WERI-Rb-1 (cell line): ENCODE measurements at regions not wholly inside any gene's neighbourhood (a gene's known extent, or its start where the extent isn't known, plus 50 kb on each side); places are given as distances from the start of the nearest gene placed in this dataset.

ENCODE experiments used
- DNase-seq: peaks from one replicate; pipeline ENCODE4 v3.0.0-alpha.2; 2020
- H3K27ac ChIP-seq: fragments of 250-450 bp; sonication (Bioruptor Pico); 2 replicates; pipeline ENCODE4 v1.5.1; 2020; ENCODE audit warnings: mild to moderate bottlenecking, moderate library complexity
- H3K27me3 ChIP-seq: fragments of 250-450 bp; sonication (Bioruptor Pico); 2 replicates; pipeline ENCODE4 v1.5.1; 2021; ENCODE audit warnings: mild to moderate bottlenecking, low read depth, moderate library complexity; ENCODE audit not compliant: insufficient read depth, severe bottlenecking
- H3K36me3 ChIP-seq: fragments of 250-450 bp; sonication (Bioruptor Pico); 2 replicates; pipeline ENCODE4 v1.5.1; 2020; ENCODE audit warnings: mild to moderate bottlenecking, moderate library complexity
- H3K4me3 ChIP-seq: 2 replicates; pipeline ENCODE4 v1.5.1; 2011; ENCODE audit warnings: low read depth, mild to moderate bottlenecking, control low read depth, low read length
- H3K9me3 ChIP-seq: fragments of 250-450 bp; sonication (Bioruptor Pico); 2 replicates; pipeline ENCODE4 v1.5.1; 2021; ENCODE audit warnings: mild to moderate bottlenecking, moderate library complexity; ENCODE audit not compliant: severe bottlenecking
- TF ChIP-seq, protein P1 (sequence below): IDR thresholded peaks from 2 replicates; pipeline ENCODE4 v1.5.1; 2011; ENCODE audit warnings: low read depth, mild to moderate bottlenecking, control low read depth, inconsistent platforms, low read length

DNA sequence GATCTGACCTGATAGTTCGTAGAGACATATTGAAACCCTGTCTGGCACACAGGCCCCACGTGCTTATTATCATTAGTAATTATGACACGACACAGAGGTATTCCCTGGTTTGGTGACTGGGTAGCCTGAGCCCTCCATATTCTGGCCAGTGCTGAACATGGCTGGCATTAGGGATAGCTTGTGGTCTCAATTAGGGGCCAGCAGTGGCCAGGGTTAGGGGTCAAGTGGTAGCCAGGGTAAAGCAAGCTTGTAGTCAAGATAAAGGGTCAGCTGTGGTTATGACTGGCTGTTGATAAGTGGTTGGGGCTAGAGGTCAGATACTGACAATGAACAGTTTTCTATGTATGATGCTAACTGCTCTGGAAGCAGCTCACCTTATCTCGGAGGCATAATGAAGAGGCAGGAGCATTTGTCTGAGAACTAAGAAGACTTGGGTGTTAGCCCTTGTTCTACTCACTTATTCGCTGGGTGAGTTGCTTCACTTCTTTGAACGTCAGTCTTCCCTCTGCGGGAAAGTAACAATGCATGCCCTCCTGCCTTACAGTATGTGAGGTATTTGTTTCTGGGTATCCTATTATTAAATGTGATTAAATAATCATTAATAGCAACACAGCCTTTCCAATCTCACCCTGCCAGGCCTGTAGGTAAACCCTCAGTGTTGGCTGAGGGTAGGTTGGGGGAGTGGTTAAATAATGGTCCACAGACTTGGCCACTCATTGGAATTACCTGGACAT, 66.7 kb downstream of the VEGFA start:
- Histone ChIP-seq H3K9me3 (no peaks in the 10 kb centered on the region), H3K27ac (no peak overlapping the region), H3K4me3 (no peak overlapping the region), H3K27me3 (no peaks in the 10 kb centered on the region), H3K36me3 (no peaks in the 10 kb centered on the region)
- TF ChIP-seq, protein P1, sequence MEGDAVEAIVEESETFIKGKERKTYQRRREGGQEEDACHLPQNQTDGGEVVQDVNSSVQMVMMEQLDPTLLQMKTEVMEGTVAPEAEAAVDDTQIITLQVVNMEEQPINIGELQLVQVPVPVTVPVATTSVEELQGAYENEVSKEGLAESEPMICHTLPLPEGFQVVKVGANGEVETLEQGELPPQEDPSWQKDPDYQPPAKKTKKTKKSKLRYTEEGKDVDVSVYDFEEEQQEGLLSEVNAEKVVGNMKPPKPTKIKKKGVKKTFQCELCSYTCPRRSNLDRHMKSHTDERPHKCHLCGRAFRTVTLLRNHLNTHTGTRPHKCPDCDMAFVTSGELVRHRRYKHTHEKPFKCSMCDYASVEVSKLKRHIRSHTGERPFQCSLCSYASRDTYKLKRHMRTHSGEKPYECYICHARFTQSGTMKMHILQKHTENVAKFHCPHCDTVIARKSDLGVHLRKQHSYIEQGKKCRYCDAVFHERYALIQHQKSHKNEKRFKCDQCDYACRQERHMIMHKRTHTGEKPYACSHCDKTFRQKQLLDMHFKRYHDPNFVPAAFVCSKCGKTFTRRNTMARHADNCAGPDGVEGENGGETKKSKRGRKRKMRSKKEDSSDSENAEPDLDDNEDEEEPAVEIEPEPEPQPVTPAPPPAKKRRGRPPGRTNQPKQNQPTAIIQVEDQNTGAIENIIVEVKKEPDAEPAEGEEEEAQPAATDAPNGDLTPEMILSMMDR: no peak
- DNase-seq: no peak
